ENCODE measurements at regions not wholly inside any gene's neighbourhood (a gene's known extent, or its start where the extent isn't known, plus 50 kb on each side); places are given as distances from the start of the nearest gene placed in this dataset.

DNA sequence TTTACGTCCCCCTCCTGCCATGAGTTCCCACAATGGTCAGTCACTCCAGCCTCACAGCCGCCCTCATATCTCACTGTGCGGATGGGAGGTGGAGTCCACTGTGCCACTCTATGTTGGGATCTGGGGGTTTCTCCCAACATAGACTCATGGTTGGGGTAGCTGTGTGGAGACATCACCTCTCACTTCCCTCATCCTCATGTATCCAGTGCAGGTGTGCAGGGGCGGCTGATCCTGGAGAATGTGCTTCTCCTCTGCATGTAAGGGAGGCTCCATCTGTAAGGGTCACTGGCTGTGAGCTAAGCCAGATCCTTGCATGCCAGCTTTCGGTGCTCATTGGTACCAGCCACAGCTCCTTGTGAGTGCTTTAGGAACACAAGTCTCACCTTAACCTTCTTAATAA lies 400.8 kb downstream of the CDH26 start:
- no peaks in the 10 kb centered on the region for H3K79me2 ChIP-seq (ENCODE audit: insufficient read depth, low read depth, low read length)
- intact Hi-C loops (cut with micrococcal nuclease; ENCODE audit: unreplicated experiment), result no loop called here
- H3K36me3 ChIP-seq (ENCODE audit: insufficient read depth, low read length), result no peaks in the 10 kb centered on the region
- ChIA-PET POLR2A (no interaction called here), CTCF (ENCODE audit: unreplicated experiment) (no interaction called here)
- no peak overlapping the region for H3K27ac ChIP-seq (ENCODE audit: low read depth, low read length, poor library complexity, severe bottlenecking)
- H3K4me2 ChIP-seq (ENCODE audit: low read length), result no peak overlapping the region
- H4K20me1 ChIP-seq (ENCODE audit: insufficient read depth, low read length), result no peaks in the 10 kb centered on the region
- TF ChIP-seq, protein P1, sequence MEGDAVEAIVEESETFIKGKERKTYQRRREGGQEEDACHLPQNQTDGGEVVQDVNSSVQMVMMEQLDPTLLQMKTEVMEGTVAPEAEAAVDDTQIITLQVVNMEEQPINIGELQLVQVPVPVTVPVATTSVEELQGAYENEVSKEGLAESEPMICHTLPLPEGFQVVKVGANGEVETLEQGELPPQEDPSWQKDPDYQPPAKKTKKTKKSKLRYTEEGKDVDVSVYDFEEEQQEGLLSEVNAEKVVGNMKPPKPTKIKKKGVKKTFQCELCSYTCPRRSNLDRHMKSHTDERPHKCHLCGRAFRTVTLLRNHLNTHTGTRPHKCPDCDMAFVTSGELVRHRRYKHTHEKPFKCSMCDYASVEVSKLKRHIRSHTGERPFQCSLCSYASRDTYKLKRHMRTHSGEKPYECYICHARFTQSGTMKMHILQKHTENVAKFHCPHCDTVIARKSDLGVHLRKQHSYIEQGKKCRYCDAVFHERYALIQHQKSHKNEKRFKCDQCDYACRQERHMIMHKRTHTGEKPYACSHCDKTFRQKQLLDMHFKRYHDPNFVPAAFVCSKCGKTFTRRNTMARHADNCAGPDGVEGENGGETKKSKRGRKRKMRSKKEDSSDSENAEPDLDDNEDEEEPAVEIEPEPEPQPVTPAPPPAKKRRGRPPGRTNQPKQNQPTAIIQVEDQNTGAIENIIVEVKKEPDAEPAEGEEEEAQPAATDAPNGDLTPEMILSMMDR (conservative IDR thresholded peaks at IDR 0.05; ENCODE audit: low read length), result no peak
- TF ChIP-seq EZH2phosphoT487 (IDR thresholded peaks at IDR 0.05; ENCODE audit: borderline replicate concordance, low read depth, low read length), result no peak
- H3K9me3 ChIP-seq (ENCODE audit: low read length), result no peaks in the 10 kb centered on the region
- peaks cover 6% of the 10 kb centered on the region for H3K4me1 ChIP-seq (ENCODE audit: insufficient read depth, low read length, poor library complexity, severe bottlenecking)
- DNase-seq (ENCODE audit: low spot score), result no peak
- BruUV-seq (replicated peaks), result no TSS peak
- H3K9me2 ChIP-seq (ENCODE audit: insufficient read depth, low read length), result no peaks in the 10 kb centered on the region
- no peak overlapping the region for H3K4me3 ChIP-seq (ENCODE audit: low read depth, low read length, poor library complexity, severe bottlenecking)
- no peak overlapping the region for H2AFZ ChIP-seq (ENCODE audit: low read length)

DNA sequence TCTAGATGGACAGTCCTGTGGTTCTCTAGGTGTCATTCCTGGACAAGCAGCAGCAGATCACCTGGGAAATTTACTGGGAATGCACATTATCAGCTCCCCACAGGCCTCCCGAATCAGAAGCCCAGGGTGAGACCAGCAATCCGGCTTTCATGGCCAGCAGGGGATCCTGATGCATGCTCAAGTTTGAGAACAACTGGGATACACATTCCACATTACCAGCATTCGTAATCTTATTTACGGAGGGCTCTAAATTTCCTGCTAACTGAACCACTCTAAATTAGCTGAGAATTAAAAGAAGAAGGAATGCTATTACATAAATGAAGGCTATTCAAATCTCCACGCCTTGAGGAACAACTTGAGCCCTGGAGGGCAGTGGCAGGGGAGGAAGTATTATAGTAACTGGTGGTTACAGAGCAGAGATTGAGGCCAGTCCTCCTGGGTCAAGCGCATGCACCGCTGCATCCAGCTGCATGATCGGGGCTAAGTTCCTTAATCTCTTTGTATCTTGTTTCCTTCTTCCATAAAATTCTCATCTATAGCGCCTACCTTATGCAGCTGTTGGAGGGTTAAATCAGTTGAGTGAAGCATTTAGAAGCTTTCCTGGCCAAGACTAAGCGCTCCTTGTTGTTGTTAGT lies 403.7 kb downstream of the CDH26 start:
- BruUV-seq (replicated peaks), result no TSS peak
- ChIA-PET CTCF (ENCODE audit: unreplicated experiment) (no interaction called here), POLR2A (no interaction called here)
- TF ChIP-seq, protein P1 (conservative IDR thresholded peaks at IDR 0.05; ENCODE audit: low read length), result no peak
- no peak for TF ChIP-seq EZH2phosphoT487 (IDR thresholded peaks at IDR 0.05; ENCODE audit: borderline replicate concordance, low read depth, low read length)
- Histone ChIP-seq H4K20me1 (ENCODE audit: insufficient read depth, low read length) (no peaks in the 10 kb centered on the region), H3K4me1 (ENCODE audit: insufficient read depth, low read length, poor library complexity, severe bottlenecking) (peaks cover 6% of the 10 kb centered on the region), H3K4me2 (ENCODE audit: low read length) (no peak overlapping the region), H3K9me2 (ENCODE audit: insufficient read depth, low read length) (no peaks in the 10 kb centered on the region), H2AFZ (ENCODE audit: low read length) (no peak overlapping the region), H3K79me2 (ENCODE audit: insufficient read depth, low read depth, low read length) (no peaks in the 10 kb centered on the region), H3K36me3 (ENCODE audit: insufficient read depth, low read length) (no peaks in the 10 kb centered on the region), H3K9me3 (ENCODE audit: low read length) (no peaks in the 10 kb centered on the region), H3K27ac (ENCODE audit: low read depth, low read length, poor library complexity, severe bottlenecking) (no peak overlapping the region), H3K4me3 (ENCODE audit: low read depth, low read length, poor library complexity, severe bottlenecking) (no peak overlapping the region)
- DNase-seq (ENCODE audit: low spot score), result peak; percentile 5
- intact Hi-C loops (cut with micrococcal nuclease; ENCODE audit: unreplicated experiment), result no loop called here

DNA sequence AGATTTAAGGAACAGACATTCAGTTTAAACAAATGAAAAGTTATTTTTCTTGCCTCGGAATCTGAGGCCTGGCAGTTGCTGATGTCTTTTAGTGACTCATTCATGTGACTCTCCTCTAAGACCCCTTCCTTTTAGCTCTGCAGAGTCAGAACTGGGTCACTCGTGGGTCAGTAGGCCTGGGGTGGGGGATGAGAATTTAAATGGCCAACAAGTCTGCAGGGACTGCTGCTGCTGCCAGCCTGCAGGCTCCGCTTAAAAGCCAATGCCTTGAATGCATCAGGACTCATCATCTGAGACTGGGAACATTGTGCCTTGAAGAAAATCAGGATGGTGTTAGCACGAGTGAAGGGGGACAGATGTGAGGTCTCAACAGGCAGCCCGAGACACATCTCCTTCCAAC lies 404.3 kb downstream of the CDH26 start:
- Histone ChIP-seq H2AFZ (ENCODE audit: low read length) (no peak overlapping the region), H3K27ac (ENCODE audit: low read depth, low read length, poor library complexity, severe bottlenecking) (no peak overlapping the region), H3K9me3 (ENCODE audit: low read length) (no peaks in the 10 kb centered on the region), H3K4me2 (ENCODE audit: low read length) (no peak overlapping the region), H4K20me1 (ENCODE audit: insufficient read depth, low read length) (no peaks in the 10 kb centered on the region), H3K79me2 (ENCODE audit: insufficient read depth, low read depth, low read length) (no peaks in the 10 kb centered on the region), H3K9me2 (ENCODE audit: insufficient read depth, low read length) (no peaks in the 10 kb centered on the region), H3K36me3 (ENCODE audit: insufficient read depth, low read length) (no peaks in the 10 kb centered on the region), H3K4me1 (ENCODE audit: insufficient read depth, low read length, poor library complexity, severe bottlenecking) (peaks cover 6% of the 10 kb centered on the region), H3K4me3 (ENCODE audit: low read depth, low read length, poor library complexity, severe bottlenecking) (no peak overlapping the region)
- ChIA-PET POLR2A (no interaction called here), CTCF (ENCODE audit: unreplicated experiment) (no interaction called here)
- no peak for DNase-seq (ENCODE audit: low spot score)
- BruUV-seq (replicated peaks), result no TSS peak
- TF ChIP-seq, protein P1 (conservative IDR thresholded peaks at IDR 0.05; ENCODE audit: low read length), result no peak
- TF ChIP-seq EZH2phosphoT487 (IDR thresholded peaks at IDR 0.05; ENCODE audit: borderline replicate concordance, low read depth, low read length), result no peak
- intact Hi-C loops (cut with micrococcal nuclease; ENCODE audit: unreplicated experiment), result no loop called here

All from OCI-LY7 (cell line).